Parathyroid adenoma (tissue), 2 donors: ENCODE measurements at regions not wholly inside any gene's neighbourhood (a gene's known extent, or its start where the extent isn't known, plus 50 kb on each side); places are given as distances from the start of the nearest gene placed in this dataset.

Experiments
- H2AFZ ChIP-seq: fragments of 300-600 bp; sonication (generic); one replicate; pipeline ENCODE4 v1.7.0; 2017; ENCODE audit warnings: antibody characterized with exemption, mild to moderate bottlenecking
- H3K27ac ChIP-seq: fragments of 300-600 bp; sonication (generic); one replicate; pipeline ENCODE4 v1.7.0; 2017
- H3K27me3 ChIP-seq: fragments of 300-600 bp; sonication (generic); one replicate; pipeline ENCODE4 v1.7.0; 2017; ENCODE audit warnings: low read length; ENCODE audit not compliant: control insufficient read depth, insufficient read depth
- H3K36me3 ChIP-seq: fragments of 300-600 bp; sonication (generic); one replicate; pipeline ENCODE4 v1.7.0; 2017; ENCODE audit warnings: low read length; ENCODE audit not compliant: control insufficient read depth, insufficient read depth
- H3K4me1 ChIP-seq: fragments of 300-600 bp; sonication (generic); one replicate; pipeline ENCODE4 v1.7.0; 2017; ENCODE audit warnings: control low read depth
- H3K4me2 ChIP-seq: fragments of 300-600 bp; sonication (generic); one replicate; pipeline ENCODE4 v1.7.0; 2017; ENCODE audit warnings: low read length
- H3K4me3 ChIP-seq: fragments of 300-600 bp; sonication (generic); one replicate; pipeline ENCODE4 v1.7.0; 2017; ENCODE audit warnings: low read depth, low read length
- H3K79me2 ChIP-seq: fragments of 300-600 bp; sonication (generic); one replicate; pipeline ENCODE4 v1.7.0; 2017; ENCODE audit warnings: control low read depth
- H3K9ac ChIP-seq: fragments of 300-600 bp; sonication (generic); one replicate; pipeline ENCODE4 v1.7.0; 2017; ENCODE audit warnings: mild to moderate bottlenecking
- H3K9me3 ChIP-seq: fragments of 300-600 bp; sonication (generic); one replicate; pipeline ENCODE4 v1.7.0; 2017; ENCODE audit warnings: low read length; ENCODE audit not compliant: control insufficient read depth
- CTCF ChIP-seq: fragments of 300-600 bp; sonication (generic); IDR thresholded peaks from one replicate; pipeline ENCODE4 v1.7.0; 2017; ENCODE audit warnings: antibody characterized with exemption, mild to moderate bottlenecking
- donor health status: primary hyperparathyroidism.

- TF ChIP-seq CTCF: no peak
- Histone ChIP-seq H3K36me3 (no peaks in the 10 kb centered on the region), H3K4me1 (no peaks in the 10 kb centered on the region), H3K9me3 (no peaks in the 10 kb centered on the region), H3K9ac (no peak overlapping the region), H3K4me3 (no peak overlapping the region), H3K27me3 (no peaks in the 10 kb centered on the region), H2AFZ (no peak overlapping the region), H3K27ac (no peak overlapping the region), H3K79me2 (no peaks in the 10 kb centered on the region), H3K4me2 (no peak overlapping the region)
Measured at GRCh38 chr6:6790891-6791290, 202.4 kb downstream of the LY86 start.

DNA sequence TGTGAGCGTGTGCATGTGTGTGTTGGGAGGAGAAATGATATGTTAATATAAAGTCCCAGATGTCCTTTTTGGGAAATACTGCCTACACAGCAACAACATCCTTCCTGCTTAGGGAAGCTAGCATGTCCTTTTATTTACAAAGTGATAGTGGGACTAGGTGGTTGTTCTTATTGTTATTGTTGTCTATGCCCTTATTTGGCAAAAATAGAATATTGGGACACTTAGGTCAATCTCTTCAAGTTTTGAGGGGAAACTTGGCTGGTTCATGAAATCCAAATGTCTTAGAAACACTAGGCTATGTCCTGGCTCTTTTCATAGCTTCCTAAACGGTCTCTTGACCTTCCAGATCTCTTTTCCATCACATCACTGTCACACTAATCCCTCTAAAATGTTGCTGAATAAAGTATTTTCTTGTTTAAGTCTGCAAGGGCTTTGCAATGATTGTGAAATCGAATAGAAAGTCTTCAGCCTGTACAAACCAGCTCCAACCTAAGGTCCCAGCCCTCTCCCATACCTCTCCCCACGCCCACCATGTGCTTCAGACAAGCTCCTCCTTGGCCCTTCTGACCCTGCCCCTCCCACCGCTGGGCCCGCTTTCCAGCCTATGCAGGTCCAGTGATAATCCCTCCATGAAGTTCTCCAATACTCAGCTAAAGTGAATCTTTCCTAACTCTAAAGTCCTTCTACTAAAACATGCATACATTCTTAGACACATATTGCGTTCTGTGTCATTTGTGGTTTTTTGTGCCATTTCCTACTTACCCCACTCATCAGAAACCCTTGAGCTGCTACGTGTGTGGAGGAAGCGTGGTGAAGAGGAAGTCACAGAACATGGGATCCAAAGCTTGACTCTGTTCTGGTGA is 205.1 kb downstream of the LY86 start:
- no peak overlapping the region for H3K4me3 ChIP-seq
- no peaks in the 10 kb centered on the region for H3K79me2 ChIP-seq
- no peak overlapping the region for H3K9ac ChIP-seq
- no peaks in the 10 kb centered on the region for H3K36me3 ChIP-seq
- no peak overlapping the region for H2AFZ ChIP-seq
- H3K9me3 ChIP-seq: no peaks in the 10 kb centered on the region
- no peaks in the 10 kb centered on the region for H3K4me1 ChIP-seq
- no peaks in the 10 kb centered on the region for H3K27me3 ChIP-seq
- no peak overlapping the region for H3K4me2 ChIP-seq
- no peak overlapping the region for H3K27ac ChIP-seq
- no peak for TF ChIP-seq CTCF

GRCh38 chr6:6795393-6795792 is 206.9 kb downstream of the LY86 start:
- no peak for TF ChIP-seq CTCF
- Histone ChIP-seq H3K4me1 (no peaks in the 10 kb centered on the region), H3K4me2 (no peak overlapping the region)

DNA sequence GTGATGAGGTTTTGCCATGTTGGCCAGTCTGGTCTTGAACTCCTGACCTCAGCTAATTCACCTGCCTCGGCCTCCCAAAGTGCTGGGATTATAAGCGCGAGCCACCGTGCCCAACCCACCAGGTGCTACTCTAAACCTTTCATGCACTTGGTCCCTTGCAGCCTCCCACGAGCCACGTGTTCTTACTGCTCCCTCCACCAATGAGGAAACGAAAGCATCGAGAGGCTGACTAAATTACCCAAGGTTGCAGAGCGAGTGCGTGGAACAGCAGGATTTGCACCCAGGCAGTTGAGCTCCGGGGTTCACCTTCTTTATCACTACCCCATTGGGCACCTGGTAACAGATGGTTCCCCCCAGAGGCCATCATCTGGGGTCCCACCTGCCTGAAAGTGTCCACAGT is 208.3 kb downstream of the LY86 start:
- H3K4me3 ChIP-seq: no peak overlapping the region
- no peak overlapping the region for H3K4me2 ChIP-seq
- no peaks in the 10 kb centered on the region for H3K9me3 ChIP-seq
- no peaks in the 10 kb centered on the region for H3K36me3 ChIP-seq
- H3K9ac ChIP-seq: no peak overlapping the region
- no peaks in the 10 kb centered on the region for H3K27me3 ChIP-seq
- H3K79me2 ChIP-seq: no peaks in the 10 kb centered on the region
- H2AFZ ChIP-seq: no peak overlapping the region
- no peaks in the 10 kb centered on the region for H3K4me1 ChIP-seq
- no peak for TF ChIP-seq CTCF
- no peak overlapping the region for H3K27ac ChIP-seq

More at GRCh38 chr6:6795393-6795792, 206.9 kb downstream of the LY86 start:
- Histone ChIP-seq H3K27me3 (no peaks in the 10 kb centered on the region), H3K9me3 (no peaks in the 10 kb centered on the region), H3K36me3 (no peaks in the 10 kb centered on the region), H2AFZ (no peak overlapping the region), H3K27ac (no peak overlapping the region), H3K4me3 (no peak overlapping the region), H3K79me2 (no peaks in the 10 kb centered on the region), H3K9ac (no peak overlapping the region)

- no peak overlapping the region for H3K4me2 ChIP-seq
- no peaks in the 10 kb centered on the region for H3K27me3 ChIP-seq
- no peak overlapping the region for H3K4me3 ChIP-seq
- no peak for TF ChIP-seq CTCF
- H3K79me2 ChIP-seq: no peaks in the 10 kb centered on the region
- no peaks in the 10 kb centered on the region for H3K9me3 ChIP-seq
- H3K36me3 ChIP-seq: no peaks in the 10 kb centered on the region
- no peak overlapping the region for H2AFZ ChIP-seq
- no peaks in the 10 kb centered on the region for H3K4me1 ChIP-seq
- H3K9ac ChIP-seq: no peak overlapping the region
- no peak overlapping the region for H3K27ac ChIP-seq
Measured at GRCh38 chr6:6798448-6798860, 209.9 kb downstream of the LY86 start.
